HG03064 (cell line): ENCODE measurements at regions not wholly inside any gene's neighbourhood (a gene's known extent, or its start where the extent isn't known, plus 50 kb on each side); places are given as distances from the start of the nearest gene placed in this dataset.
"Not testable (repeated sequence)": the region's sequence is repeated elsewhere in the genome, so short reads cannot be mapped to it uniquely, and the experiment has no call there.

Experiments
- ATAC-seq: cut with Tn5 transposase; IDR thresholded peaks from one replicate; pipeline ENCODE4 v1.9.1; 2021; ENCODE audit warnings: low read depth; ENCODE audit not compliant: unreplicated experiment

DNA sequence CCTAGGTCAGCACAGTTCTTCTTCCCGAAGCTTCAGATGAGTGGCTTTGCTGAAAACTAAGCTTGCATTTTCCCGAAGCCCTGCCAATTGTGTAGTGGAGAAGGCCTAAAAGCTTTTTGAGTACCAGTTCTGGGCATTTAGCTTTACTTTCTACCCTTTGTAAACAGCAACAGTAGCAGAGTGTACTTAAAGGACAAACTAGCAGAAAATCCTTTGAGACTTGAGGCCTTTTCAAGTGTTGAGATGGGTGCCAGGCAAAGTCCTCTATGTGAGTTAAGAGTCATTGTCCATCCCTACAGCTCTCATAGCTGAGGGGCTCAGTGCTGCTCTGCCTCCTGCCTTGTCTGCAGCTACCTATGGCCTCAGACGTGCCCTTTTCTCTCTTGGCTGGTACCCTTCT is 368.2 kb downstream of the CCSER2 start:
- no peak for ATAC-seq

- no peak for ATAC-seq
Observed at GRCh38 chr10:84698989-84699388, 370.6 kb downstream of the CCSER2 start.

DNA sequence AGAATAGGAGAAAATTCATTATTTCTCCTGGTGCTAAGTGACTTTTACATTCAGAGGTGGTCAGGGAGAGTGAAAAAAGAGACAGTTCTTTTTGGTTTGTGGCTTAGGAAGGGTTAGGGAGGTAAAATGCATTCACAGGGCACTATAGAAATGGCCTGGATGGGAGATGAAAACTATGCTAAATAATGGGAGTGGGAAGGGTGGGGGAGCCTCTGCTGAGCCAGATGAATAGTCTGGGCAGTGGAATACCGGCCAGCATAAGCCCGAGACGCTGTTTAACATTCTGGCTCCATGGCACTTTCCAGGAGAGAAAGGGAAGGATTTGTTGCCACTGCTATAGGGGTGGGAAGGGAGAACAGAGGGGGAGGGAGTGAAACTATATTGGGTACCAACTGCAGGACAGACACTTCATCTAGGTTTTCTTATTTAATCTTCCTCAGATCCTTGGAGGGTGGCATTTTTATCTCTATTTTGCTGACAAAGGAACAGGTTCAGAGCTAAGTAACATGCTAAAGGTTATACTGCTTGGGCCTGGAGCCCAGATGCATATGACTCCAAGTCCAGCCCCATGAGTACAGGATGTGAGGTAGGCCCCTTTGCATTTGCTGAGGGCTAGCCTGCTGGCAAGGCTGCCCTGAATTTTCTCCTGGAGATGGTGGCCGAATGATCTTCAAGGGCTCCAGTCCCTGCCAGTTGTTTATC is 372.4 kb downstream of the CCSER2 start:
- no peak for ATAC-seq

- ATAC-seq, result no peak
Observed at GRCh38 chr10:84701370-84701720, 373.0 kb downstream of the CCSER2 start.

DNA sequence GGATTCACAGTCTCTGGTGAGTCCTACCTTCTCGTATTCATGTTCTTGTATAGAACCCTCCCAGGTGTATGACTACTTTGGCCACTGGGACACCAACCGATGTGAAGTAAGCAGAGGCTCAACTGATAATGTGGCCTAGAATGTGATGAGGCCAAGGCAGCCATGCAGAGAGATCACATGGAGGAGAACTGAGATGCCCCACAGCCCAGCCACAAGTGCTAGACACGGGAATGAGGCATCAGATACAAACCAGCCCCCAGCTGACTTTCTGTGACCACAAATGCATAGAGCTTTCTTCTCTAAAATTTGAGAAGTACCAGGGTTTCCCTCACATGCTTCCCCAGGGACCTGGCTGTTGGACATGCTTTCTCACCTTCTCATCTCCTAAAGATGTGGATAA is 375.7 kb downstream of the CCSER2 start:
- ATAC-seq, result no peak

DNA sequence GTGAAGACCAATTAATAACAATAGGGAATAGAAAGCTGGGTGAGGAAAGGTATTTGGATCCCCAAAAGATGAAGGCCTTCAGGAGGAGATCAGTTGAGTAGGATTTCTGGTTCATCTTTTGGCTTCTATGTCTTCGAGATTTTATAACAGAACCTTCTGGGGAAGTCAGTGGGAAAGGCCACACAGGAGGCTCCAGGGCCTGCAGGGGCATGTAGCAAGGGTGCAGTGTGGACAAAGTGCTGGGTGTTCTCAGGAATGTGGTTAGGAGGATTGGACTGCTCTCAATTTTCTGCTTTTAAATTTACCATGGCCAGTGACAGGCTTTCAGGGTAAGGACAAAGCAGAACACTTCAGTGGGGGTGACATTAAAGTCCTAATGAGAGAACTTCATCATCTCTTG is 378.0 kb downstream of the CCSER2 start:
- ATAC-seq, result no peak

- ATAC-seq, result no peak
Observed at GRCh38 chr10:84706875-84707274, 378.5 kb downstream of the CCSER2 start.

- no peak for ATAC-seq
Observed at GRCh38 chr10:84715911-84716310, 387.5 kb downstream of the CCSER2 start.

GRCh38 chr10:84718877-84719616 is 390.7 kb downstream of the CCSER2 start:
- ATAC-seq, result no peak

DNA sequence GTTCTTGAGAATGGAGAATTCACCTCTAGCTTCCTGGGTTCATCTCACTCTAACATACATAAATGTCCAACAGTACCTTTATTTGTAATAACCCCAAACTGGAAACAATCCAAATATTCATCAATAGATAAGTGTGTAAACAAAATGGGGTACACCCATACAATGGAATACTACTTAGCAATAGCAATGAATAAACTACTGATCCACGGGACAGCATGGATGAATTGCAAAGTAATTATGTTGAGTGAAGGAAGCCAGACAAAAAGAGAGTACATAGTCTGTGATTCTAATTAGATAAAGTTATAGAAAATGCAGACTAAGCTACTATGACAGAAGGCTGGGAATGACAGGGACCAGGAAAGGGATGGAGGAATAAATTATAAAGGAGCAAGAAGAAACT is 391.3 kb downstream of the CCSER2 start:
- ATAC-seq, result no peak

GRCh38 chr10:84727398-84727797 is 399.0 kb downstream of the CCSER2 start:
- no peak for ATAC-seq

DNA sequence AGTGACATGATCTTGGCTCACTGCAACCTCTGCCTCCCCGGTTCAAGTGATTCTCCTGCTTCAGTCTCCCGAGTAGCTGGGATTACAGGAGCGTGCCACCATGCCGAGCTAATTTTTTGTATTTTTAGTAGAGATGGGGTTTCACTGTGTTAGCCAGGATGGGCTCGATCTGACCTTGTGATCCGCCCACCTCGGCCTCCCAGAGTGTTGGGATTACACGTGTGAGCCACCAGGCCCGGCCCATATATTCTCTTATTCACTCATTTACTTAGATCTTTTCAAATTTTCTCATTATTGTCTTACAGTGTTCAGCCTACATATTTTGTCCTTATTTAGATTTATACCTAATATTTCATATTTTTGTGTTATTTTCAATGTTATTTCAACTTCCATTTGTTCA is 410.7 kb downstream of the CCSER2 start:
- not testable (repeated sequence) for ATAC-seq

GRCh38 chr10:84739641-84740040 is 411.3 kb downstream of the CCSER2 start:
- ATAC-seq, result no peak

GRCh38 chr10:84743483-84743882 is 415.1 kb downstream of the CCSER2 start:
- ATAC-seq, result no peak

GRCh38 chr10:84755311-84755710 is 426.9 kb downstream of the CCSER2 start:
- ATAC-seq, result no peak

DNA sequence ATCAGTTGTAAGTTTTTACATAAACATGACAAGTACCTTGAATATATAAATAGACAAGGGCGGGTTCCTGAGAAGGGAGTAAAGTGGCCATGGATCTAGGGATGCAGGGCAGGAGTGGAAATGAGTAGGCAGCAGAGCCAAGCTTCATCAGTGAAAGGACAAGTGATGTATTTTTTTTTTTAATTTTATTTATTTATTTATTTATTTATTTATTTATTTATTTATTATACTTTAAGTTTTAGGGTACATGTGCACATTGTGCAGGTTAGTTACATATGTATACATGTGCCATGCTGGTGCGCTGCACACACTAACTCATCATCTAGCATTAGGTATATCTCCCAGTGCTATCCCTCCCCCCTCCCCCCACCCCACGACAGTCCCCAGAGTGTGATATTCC is 428.3 kb downstream of the CCSER2 start:
- not testable (repeated sequence) for ATAC-seq

GRCh38 chr10:84761994-84762614 is 433.7 kb downstream of the CCSER2 start:
- not testable (repeated sequence) for ATAC-seq

- ATAC-seq, result no peak
Observed at GRCh38 chr10:84762754-84763394, 434.5 kb downstream of the CCSER2 start.

DNA sequence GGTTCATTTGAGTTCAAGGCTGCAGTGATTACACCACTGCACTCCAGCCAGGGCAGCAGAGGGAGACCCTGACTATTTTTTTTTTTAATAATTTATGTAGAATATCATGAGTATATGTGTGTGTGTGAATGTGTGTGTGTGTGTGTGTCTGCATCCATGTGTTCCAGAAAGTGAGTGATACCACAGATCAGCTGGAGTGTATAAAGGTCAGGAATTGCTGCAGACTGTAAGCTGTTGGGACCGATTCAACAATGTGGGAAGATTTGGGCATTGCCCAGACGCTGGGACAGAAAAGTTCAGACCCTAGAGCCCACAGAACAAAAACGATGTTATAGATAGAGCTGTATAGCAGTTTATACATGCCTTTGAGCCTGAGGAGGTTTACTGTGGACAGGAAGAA is 435.6 kb downstream of the CCSER2 start:
- ATAC-seq, result no peak

GRCh38 chr10:84765086-84765485 is 436.7 kb downstream of the CCSER2 start:
- ATAC-seq, result no peak

DNA sequence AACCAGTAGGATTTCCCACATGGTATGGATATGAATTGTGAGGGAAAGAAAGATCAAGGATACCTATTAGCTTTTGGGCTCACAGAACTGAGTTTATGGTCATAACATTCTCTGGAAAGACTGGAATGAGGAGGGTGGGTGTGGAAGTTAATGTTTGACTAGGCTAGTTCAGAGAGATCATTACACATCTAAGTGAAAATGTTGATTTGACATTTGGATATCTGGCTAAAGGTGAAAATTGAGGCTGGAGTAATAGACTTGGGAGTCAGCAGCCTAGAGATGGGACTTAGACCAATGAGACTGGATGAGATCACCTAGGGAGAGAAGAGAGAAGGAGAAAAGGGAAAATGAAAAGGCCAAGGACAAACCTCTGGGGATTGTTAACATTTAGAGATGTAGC is 437.3 kb downstream of the CCSER2 start:
- ATAC-seq, result no peak
